ENCODE measurements at regions not wholly inside any gene's neighbourhood (a gene's known extent, or its start where the extent isn't known, plus 50 kb on each side); places are given as distances from the start of the nearest gene placed in this dataset.

DNA sequence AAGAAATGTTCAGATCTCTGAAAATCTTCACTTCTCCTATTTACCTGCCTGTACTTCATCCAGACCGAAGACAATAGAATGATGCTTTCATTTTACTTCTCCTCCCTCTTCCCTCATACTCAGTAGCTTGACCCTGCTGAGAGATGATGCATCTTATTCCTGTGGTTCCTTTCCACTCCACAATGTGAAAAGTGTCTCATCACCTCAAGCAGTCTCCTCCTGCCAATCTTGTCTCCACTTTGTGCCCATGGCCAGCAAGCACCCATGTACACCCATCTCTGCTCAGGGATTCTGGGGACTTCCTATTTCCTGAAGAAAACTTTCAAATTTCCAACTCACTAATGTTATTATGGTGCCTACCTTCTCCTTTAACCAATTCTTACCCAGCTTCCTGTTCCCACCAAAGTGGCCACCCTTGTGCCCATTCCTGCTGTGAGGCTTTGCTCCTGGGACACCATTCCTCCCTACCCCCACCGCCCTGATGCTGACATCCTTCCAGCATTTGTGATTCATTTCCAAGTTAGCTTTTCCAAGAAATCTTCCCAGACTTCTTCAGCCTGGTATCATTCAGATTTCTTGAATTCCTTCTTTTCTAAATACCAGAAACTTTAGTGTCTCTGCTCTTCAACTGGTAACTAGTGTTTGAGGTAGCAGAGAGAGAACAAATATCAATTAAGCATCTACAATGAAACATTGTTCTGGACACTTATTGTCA, 212.5 kb downstream of the POSTN start:
- TF ChIP-seq YY1 (IDR thresholded peaks at IDR 0.05; ENCODE audit: insufficient read depth, insufficient read length): no peak
- no peak for TF ChIP-seq ZNF274 (IDR thresholded peaks at IDR 0.05; ENCODE audit: low read depth, low read length)
- no peak for TF ChIP-seq SUZ12 (IDR thresholded peaks at IDR 0.05; ENCODE audit: extremely low read depth, insufficient read depth, insufficient read length)

Data from NT2/D1 (cell line).